Neural crest cell (in vitro differentiated cells): ENCODE measurements at regions not wholly inside any gene's neighbourhood (a gene's known extent, or its start where the extent isn't known, plus 50 kb on each side); places are given as distances from the start of the nearest gene placed in this dataset.
"Not testable (repeated sequence)": the region's sequence is repeated elsewhere in the genome, so short reads cannot be mapped to it uniquely, and the experiment has no call there.

Experiments used
- DNase-seq: peaks from one replicate; pipeline ENCODE4 v3.0.0; 2021; ENCODE audit warnings: low read depth, mixed read lengths, low spot score
- H3K27ac Mint-ChIP-seq: one replicate; pipeline ENCODE4 v1.8.0; 2021; ENCODE audit warnings: mild to moderate bottlenecking, mixed read lengths; ENCODE audit not compliant: unreplicated experiment
- H3K27me3 Mint-ChIP-seq: 2 replicates; pipeline ENCODE4 v1.8.0; 2021; ENCODE audit warnings: low read depth, mild to moderate bottlenecking, mixed read lengths
- H3K36me3 Mint-ChIP-seq: 2 replicates; pipeline ENCODE4 v1.8.0; 2021; ENCODE audit warnings: low read depth, mild to moderate bottlenecking, mixed read lengths
- H3K4me1 Mint-ChIP-seq: 2 replicates; pipeline ENCODE4 v1.8.0; 2021; ENCODE audit warnings: mixed read lengths
- H3K4me3 Mint-ChIP-seq: one replicate; pipeline ENCODE4 v1.8.0; 2021; ENCODE audit warnings: mild to moderate bottlenecking, mixed read lengths
- H3K9me3 Mint-ChIP-seq: 2 replicates; pipeline ENCODE4 v1.8.0; 2021; ENCODE audit warnings: mixed read lengths
- TF ChIP-seq, protein P1 (sequence below): fragments of 200-600 bp; sonication (generic); conservative IDR thresholded peaks from 2 replicates; pipeline ENCODE4 v1.5.0; 2021; ENCODE audit warnings: antibody characterized with exemption, mild to moderate bottlenecking

DNA sequence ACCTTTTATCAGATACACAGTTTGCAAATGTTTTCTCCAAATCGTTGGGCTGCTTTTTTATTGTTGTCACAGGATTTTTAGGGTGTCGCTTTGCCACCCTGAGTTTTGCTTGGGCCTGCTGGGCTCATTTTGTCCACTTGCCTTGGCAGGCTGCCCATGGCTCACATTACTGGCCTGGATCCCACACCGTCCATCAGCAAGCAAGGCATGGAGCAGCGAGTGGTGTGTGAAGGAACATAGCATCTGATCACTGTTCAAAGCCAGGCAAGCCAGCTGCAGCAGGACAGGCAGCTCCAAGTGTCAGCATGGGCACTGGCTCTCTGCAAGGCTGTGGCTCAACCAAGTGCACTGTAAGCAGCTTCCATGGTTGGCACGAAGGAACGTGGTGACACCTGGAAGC is 261.4 kb upstream of the TECRL start:
- Mint-ChIP-seq H3K4me3 (no peak overlapping the region), H3K27ac (no peak overlapping the region), H3K27me3 (no peaks in the 10 kb centered on the region), H3K36me3 (peaks cover under 1% of the 10 kb centered on the region), H3K4me1 (no peaks in the 10 kb centered on the region), H3K9me3 (peaks cover 15% of the 10 kb centered on the region)
- TF ChIP-seq, protein P1, sequence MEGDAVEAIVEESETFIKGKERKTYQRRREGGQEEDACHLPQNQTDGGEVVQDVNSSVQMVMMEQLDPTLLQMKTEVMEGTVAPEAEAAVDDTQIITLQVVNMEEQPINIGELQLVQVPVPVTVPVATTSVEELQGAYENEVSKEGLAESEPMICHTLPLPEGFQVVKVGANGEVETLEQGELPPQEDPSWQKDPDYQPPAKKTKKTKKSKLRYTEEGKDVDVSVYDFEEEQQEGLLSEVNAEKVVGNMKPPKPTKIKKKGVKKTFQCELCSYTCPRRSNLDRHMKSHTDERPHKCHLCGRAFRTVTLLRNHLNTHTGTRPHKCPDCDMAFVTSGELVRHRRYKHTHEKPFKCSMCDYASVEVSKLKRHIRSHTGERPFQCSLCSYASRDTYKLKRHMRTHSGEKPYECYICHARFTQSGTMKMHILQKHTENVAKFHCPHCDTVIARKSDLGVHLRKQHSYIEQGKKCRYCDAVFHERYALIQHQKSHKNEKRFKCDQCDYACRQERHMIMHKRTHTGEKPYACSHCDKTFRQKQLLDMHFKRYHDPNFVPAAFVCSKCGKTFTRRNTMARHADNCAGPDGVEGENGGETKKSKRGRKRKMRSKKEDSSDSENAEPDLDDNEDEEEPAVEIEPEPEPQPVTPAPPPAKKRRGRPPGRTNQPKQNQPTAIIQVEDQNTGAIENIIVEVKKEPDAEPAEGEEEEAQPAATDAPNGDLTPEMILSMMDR, result no peak
- no peak for DNase-seq

DNA sequence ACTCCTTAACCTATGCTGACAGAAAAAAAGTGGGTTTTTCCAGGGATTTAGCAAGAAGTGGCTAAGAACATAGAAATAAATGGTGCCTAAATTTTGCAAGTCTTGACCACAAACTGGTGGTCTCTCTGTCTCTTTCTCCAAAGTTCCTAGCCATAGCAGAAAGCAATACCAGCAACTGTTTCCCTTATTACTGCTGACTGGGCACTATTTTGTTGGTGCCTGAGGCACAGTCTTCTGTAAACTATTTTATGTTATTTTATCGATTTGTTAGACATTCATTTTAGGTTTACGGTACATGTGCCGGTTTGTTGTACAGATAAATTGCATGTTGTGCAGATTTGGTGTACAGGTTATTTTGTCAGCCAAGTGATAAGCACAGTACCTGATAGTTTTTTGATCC is 234.6 kb upstream of the TECRL start:
- peaks cover 2% of the 10 kb centered on the region for H3K9me3 Mint-ChIP-seq
- no peaks in the 10 kb centered on the region for H3K4me1 Mint-ChIP-seq
- no peak overlapping the region for H3K4me3 Mint-ChIP-seq
- no peak for DNase-seq
- H3K36me3 Mint-ChIP-seq, result no peaks in the 10 kb centered on the region
- no peak overlapping the region for H3K27ac Mint-ChIP-seq
- H3K27me3 Mint-ChIP-seq, result no peaks in the 10 kb centered on the region
- TF ChIP-seq, protein P1, result no peak

DNA sequence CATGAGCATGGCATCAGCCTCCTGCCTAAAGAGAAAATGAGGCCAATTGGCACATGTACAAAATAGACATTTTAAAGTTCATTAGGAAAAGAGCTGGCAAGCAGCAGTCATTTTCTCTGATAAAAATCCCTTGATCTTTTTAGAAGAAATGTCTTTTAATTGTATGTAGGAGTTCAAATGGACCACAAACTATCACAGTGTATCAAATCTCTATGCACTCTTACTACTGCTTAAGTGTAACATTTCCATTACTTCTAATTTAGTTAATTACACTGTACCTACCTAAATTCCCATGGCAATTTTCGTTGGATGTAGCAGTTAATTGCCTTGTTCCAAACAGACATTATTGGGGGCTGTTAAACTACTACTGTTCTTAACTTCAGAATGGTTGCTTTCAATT is 233.7 kb upstream of the TECRL start:
- Mint-ChIP-seq H3K27me3 (no peaks in the 10 kb centered on the region), H3K4me1 (no peaks in the 10 kb centered on the region), H3K4me3 (no peak overlapping the region)

DNA sequence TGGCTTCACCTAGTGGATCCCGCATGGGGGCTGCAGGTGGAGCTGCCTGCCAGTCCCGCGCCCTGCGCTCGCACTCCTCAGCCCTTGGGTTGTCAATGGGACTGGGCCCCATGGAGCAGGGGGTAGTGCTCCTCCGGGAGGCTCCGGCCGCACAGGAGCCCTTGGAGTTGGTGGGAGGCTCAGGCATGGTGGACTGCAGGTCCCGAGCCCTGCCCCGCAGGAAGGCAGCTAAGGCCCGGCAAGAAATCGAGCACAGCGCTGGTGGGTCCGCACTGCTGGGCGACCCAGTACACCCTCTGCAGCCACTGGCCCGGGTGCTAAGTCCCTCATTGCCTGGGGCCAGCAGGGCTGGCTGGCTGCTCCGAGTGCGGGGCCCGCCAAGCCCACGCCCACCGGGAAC is 231.2 kb upstream of the TECRL start:
- not testable (repeated sequence) for H3K36me3 Mint-ChIP-seq, H3K9me3 Mint-ChIP-seq, H3K27ac Mint-ChIP-seq, H3K27me3 Mint-ChIP-seq, DNase-seq, H3K4me1 Mint-ChIP-seq, H3K4me3 Mint-ChIP-seq

More for the DNA sequence above, 233.7 kb upstream of the TECRL start:
- Mint-ChIP-seq H3K36me3 (no peaks in the 10 kb centered on the region), H3K27ac (no peak overlapping the region), H3K9me3 (peaks cover 2% of the 10 kb centered on the region)
- DNase-seq, result no peak
- TF ChIP-seq, protein P1, result no peak

DNA sequence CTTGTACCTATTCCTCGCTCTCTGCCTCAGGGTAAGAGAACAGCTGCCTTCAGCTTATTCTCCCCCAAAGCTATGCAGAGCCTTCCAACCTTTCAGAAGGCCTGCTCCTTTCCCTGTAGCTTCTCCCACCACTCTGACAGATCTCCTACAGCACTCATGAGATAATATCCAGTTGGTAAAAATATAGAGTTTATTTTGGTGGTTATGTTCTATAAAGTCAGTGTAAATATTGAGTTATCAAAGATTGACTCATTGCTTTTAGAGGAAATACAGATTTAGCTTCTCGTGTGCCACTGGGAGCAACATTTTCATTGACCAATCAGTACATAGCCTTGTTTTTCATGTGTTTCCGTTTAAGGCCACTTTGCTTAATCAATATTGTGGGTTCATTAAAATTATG is 216.2 kb upstream of the TECRL start:
- Mint-ChIP-seq H3K27ac (no peak overlapping the region), H3K9me3 (peaks cover 2% of the 10 kb centered on the region), H3K27me3 (no peaks in the 10 kb centered on the region), H3K4me3 (no peak overlapping the region), H3K4me1 (no peaks in the 10 kb centered on the region), H3K36me3 (no peaks in the 10 kb centered on the region)
- no peak for DNase-seq
- TF ChIP-seq, protein P1, result no peak

DNA sequence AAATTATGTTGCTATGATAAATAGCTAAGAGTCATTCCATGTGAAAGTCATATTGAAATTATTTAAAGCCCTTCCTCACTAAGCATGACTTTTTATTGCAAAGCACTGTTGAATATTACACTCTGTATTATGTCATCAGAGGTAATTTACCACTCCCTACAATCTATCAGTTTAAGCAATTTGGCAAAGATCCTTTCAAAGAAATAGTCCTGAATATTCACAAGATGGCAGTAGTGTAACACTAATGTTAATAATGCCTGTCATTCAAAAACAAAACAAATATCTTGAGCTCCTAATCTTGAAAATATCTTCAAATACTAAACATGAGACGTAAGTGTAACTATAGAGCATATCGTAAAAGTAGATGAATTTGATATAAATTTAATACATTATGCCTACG is 208.6 kb upstream of the TECRL start:
- no peaks in the 10 kb centered on the region for H3K4me1 Mint-ChIP-seq
- TF ChIP-seq, protein P1, result peak; percentile 53
- no peak overlapping the region for H3K27ac Mint-ChIP-seq
- no peaks in the 10 kb centered on the region for H3K36me3 Mint-ChIP-seq
- no peaks in the 10 kb centered on the region for H3K27me3 Mint-ChIP-seq
- DNase-seq, result no peak
- no peak overlapping the region for H3K4me3 Mint-ChIP-seq
- H3K9me3 Mint-ChIP-seq, result no peaks in the 10 kb centered on the region
